ENCODE measurements at regions not wholly inside any gene's neighbourhood (a gene's known extent, or its start where the extent isn't known, plus 50 kb on each side); places are given as distances from the start of the nearest gene placed in this dataset.
"Not testable (repeated sequence)": the region's sequence is repeated elsewhere in the genome, so short reads cannot be mapped to it uniquely, and the experiment has no call there.

- H3K9me3 ChIP-seq, result no peaks in the 10 kb centered on the region
- no peaks in the 10 kb centered on the region for H3K9me3 Mint-ChIP-seq
- H3K4me3 Mint-ChIP-seq, result no peak overlapping the region
- H3K36me3 Mint-ChIP-seq, result peaks cover 20% of the 10 kb centered on the region
- no peaks in the 10 kb centered on the region for H3K27me3 Mint-ChIP-seq
- no peak for DNase-seq
- H3K27me3 ChIP-seq (replicated peaks in 1 of 2; ENCODE audit: control insufficient read depth in 2 of 2, extremely low read depth in 1 of 2, insufficient read depth in 2 of 2, low read length in 1 of 2), result no peaks in the 10 kb centered on the region
- no CpG with 5 or more reads among the region's 3 CpGs for WGBS (ENCODE audit: insufficient coverage)
- no peaks in the 10 kb centered on the region for H3K36me3 ChIP-seq (ENCODE audit: control insufficient read depth in 2 of 2, extremely low read depth in 1 of 2, insufficient read depth in 1 of 2, low read length in 1 of 2)
- no peak overlapping the region for H3K27ac Mint-ChIP-seq
- ChIA-PET CTCF (no interaction called here), POLR2A (no interaction called here)
- no peak overlapping the region for H3K4me3 ChIP-seq (ENCODE audit: control insufficient read depth in 1 of 2, extremely low read depth in 1 of 2, low read length in 1 of 2)
- no peak for ATAC-seq (replicated peaks in 1 of 4)
- no peaks in the 10 kb centered on the region for H3K4me1 ChIP-seq (ENCODE audit: control insufficient read depth in 1 of 2, extremely low read depth in 1 of 2, insufficient read depth in 2 of 2, low read length in 2 of 2)
- H3K27ac ChIP-seq (ENCODE audit: low read length), result no peak overlapping the region
- no peaks in the 10 kb centered on the region for H3K4me1 Mint-ChIP-seq
Measured at GRCh38 chrY:13869611-13870010, 116.7 kb downstream of the VCY start.

GRCh38 chrY:13871426-13871825 lies 114.8 kb downstream of the VCY start:
- no peak overlapping the region for H3K27ac ChIP-seq (ENCODE audit: low read length)
- DNase-seq (no peak), ATAC-seq (replicated peaks in 1 of 4) (no peak)
- H3K27me3 Mint-ChIP-seq, result no peaks in the 10 kb centered on the region
- POLR2A ChIA-PET, result no interaction called here
- H3K4me1 ChIP-seq (ENCODE audit: control insufficient read depth in 1 of 2, extremely low read depth in 1 of 2, insufficient read depth in 2 of 2, low read length in 2 of 2), result no peaks in the 10 kb centered on the region
- CTCF ChIA-PET, result no interaction called here
- no peaks in the 10 kb centered on the region for H3K36me3 ChIP-seq (ENCODE audit: control insufficient read depth in 2 of 2, extremely low read depth in 1 of 2, insufficient read depth in 1 of 2, low read length in 1 of 2)
- H3K4me3 ChIP-seq (ENCODE audit: control insufficient read depth in 1 of 2, extremely low read depth in 1 of 2, low read length in 1 of 2), result no peak overlapping the region
- no CpG with 5 or more reads among the region's 5 CpGs for WGBS (ENCODE audit: insufficient coverage)
- no peaks in the 10 kb centered on the region for H3K4me1 Mint-ChIP-seq
- no peaks in the 10 kb centered on the region for H3K9me3 ChIP-seq
- H3K27ac Mint-ChIP-seq, result no peak overlapping the region
- no peaks in the 10 kb centered on the region for H3K9me3 Mint-ChIP-seq
- H3K4me3 Mint-ChIP-seq, result no peak overlapping the region
- H3K27me3 ChIP-seq (replicated peaks in 1 of 2; ENCODE audit: control insufficient read depth in 2 of 2, extremely low read depth in 1 of 2, insufficient read depth in 2 of 2, low read length in 1 of 2), result no peaks in the 10 kb centered on the region
- peaks cover 24% of the 10 kb centered on the region for H3K36me3 Mint-ChIP-seq

- DNase-seq (no peak), ATAC-seq (replicated peaks in 1 of 4) (no peak)
- Histone ChIP-seq H3K27ac (ENCODE audit: low read length) (no peak overlapping the region), H3K36me3 (ENCODE audit: control insufficient read depth in 2 of 2, extremely low read depth in 1 of 2, insufficient read depth in 1 of 2, low read length in 1 of 2) (no peaks in the 10 kb centered on the region), H3K9me3 (no peaks in the 10 kb centered on the region), H3K27me3 (replicated peaks in 1 of 2; ENCODE audit: control insufficient read depth in 2 of 2, extremely low read depth in 1 of 2, insufficient read depth in 2 of 2, low read length in 1 of 2) (no peaks in the 10 kb centered on the region), H3K4me3 (ENCODE audit: control insufficient read depth in 1 of 2, extremely low read depth in 1 of 2, low read length in 1 of 2) (no peak overlapping the region), H3K4me1 (ENCODE audit: control insufficient read depth in 1 of 2, extremely low read depth in 1 of 2, insufficient read depth in 2 of 2, low read length in 2 of 2) (no peaks in the 10 kb centered on the region)
- CTCF ChIA-PET, result no interaction called here
- Mint-ChIP-seq H3K4me1 (no peaks in the 10 kb centered on the region), H3K4me3 (no peak overlapping the region), H3K9me3 (no peaks in the 10 kb centered on the region), H3K27ac (no peak overlapping the region), H3K27me3 (no peaks in the 10 kb centered on the region), H3K36me3 (peaks cover 22% of the 10 kb centered on the region)
- POLR2A ChIA-PET, result no interaction called here
- WGBS (ENCODE audit: insufficient coverage), result 80% methylated on average over 1 of the region's 2 CpGs
Measured at GRCh38 chrY:13872696-13873095, 113.6 kb downstream of the VCY start.

GRCh38 chrY:13878506-13878905 lies 107.8 kb downstream of the VCY start:
- Mint-ChIP-seq H3K36me3 (peaks cover 16% of the 10 kb centered on the region), H3K27ac (no peak overlapping the region), H3K4me3 (no peak overlapping the region), H3K9me3 (no peaks in the 10 kb centered on the region), H3K27me3 (no peaks in the 10 kb centered on the region), H3K4me1 (no peaks in the 10 kb centered on the region)
- no peak for ATAC-seq (replicated peaks in 1 of 4)
- H3K4me3 ChIP-seq (ENCODE audit: control insufficient read depth in 1 of 2, extremely low read depth in 1 of 2, low read length in 1 of 2), result no peak overlapping the region
- no CpG with 5 or more reads among the region's 2 CpGs for WGBS (ENCODE audit: insufficient coverage)
- H3K27me3 ChIP-seq (replicated peaks in 1 of 2; ENCODE audit: control insufficient read depth in 2 of 2, extremely low read depth in 1 of 2, insufficient read depth in 2 of 2, low read length in 1 of 2), result no peaks in the 10 kb centered on the region
- no peaks in the 10 kb centered on the region for H3K9me3 ChIP-seq
- H3K27ac ChIP-seq (ENCODE audit: low read length), result no peak overlapping the region
- DNase-seq, result no peak
- H3K36me3 ChIP-seq (ENCODE audit: control insufficient read depth in 2 of 2, extremely low read depth in 1 of 2, insufficient read depth in 1 of 2, low read length in 1 of 2), result no peaks in the 10 kb centered on the region
- ChIA-PET POLR2A (no interaction called here), CTCF (no interaction called here)
- no peaks in the 10 kb centered on the region for H3K4me1 ChIP-seq (ENCODE audit: control insufficient read depth in 1 of 2, extremely low read depth in 1 of 2, insufficient read depth in 2 of 2, low read length in 2 of 2)

GRCh38 chrY:13881096-13881495 lies 105.2 kb downstream of the VCY start:
- no peak for DNase-seq
- no CpG with 5 or more reads among the region's 2 CpGs for whole genome bisulfite sequencing (ENCODE audit: insufficient coverage)
- H3K9me3 ChIP-seq, result no peaks in the 10 kb centered on the region
- Mint-ChIP-seq H3K27ac (no peak overlapping the region), H3K9me3 (peaks cover 0 to 4% (median 0%) of the 10 kb centered on the region in 3 donors), H3K4me3 (no peak overlapping the region), H3K36me3 (peaks cover 8% of the 10 kb centered on the region), H3K4me1 (no peaks in the 10 kb centered on the region), H3K27me3 (no peaks in the 10 kb centered on the region)
- CTCF ChIA-PET, result no interaction called here
- H3K4me3 ChIP-seq (ENCODE audit: control insufficient read depth in 1 of 2, extremely low read depth in 1 of 2, low read length in 1 of 2), result no peak overlapping the region
- no peaks in the 10 kb centered on the region for H3K4me1 ChIP-seq (ENCODE audit: control insufficient read depth in 1 of 2, extremely low read depth in 1 of 2, insufficient read depth in 2 of 2, low read length in 2 of 2)
- POLR2A ChIA-PET, result no interaction called here
- ATAC-seq (replicated peaks in 1 of 4), result no peak
- no peaks in the 10 kb centered on the region for H3K27me3 ChIP-seq (replicated peaks in 1 of 2; ENCODE audit: control insufficient read depth in 2 of 2, extremely low read depth in 1 of 2, insufficient read depth in 2 of 2, low read length in 1 of 2)
- no peaks in the 10 kb centered on the region for H3K36me3 ChIP-seq (ENCODE audit: control insufficient read depth in 2 of 2, extremely low read depth in 1 of 2, insufficient read depth in 1 of 2, low read length in 1 of 2)
- H3K27ac ChIP-seq (ENCODE audit: low read length), result no peak overlapping the region

- H3K4me1 ChIP-seq (ENCODE audit: control insufficient read depth in 1 of 2, extremely low read depth in 1 of 2, insufficient read depth in 2 of 2, low read length in 2 of 2), result no peaks in the 10 kb centered on the region
- ATAC-seq (replicated peaks in 1 of 4) (no peak), DNase-seq (no peak)
- Mint-ChIP-seq H3K27me3 (no peaks in the 10 kb centered on the region), H3K36me3 (peaks cover 2% of the 10 kb centered on the region), H3K4me1 (no peaks in the 10 kb centered on the region), H3K9me3 (peaks cover 0 to 4% (median 0%) of the 10 kb centered on the region in 3 donors), H3K27ac (no peak overlapping the region), H3K4me3 (no peak overlapping the region)
- POLR2A ChIA-PET, result no interaction called here
- CTCF ChIA-PET, result no interaction called here
- WGBS (ENCODE audit: insufficient coverage), result no CpG with 5 or more reads among the region's 5 CpGs
- no peak overlapping the region for H3K4me3 ChIP-seq (ENCODE audit: control insufficient read depth in 1 of 2, extremely low read depth in 1 of 2, low read length in 1 of 2)
- H3K27me3 ChIP-seq (replicated peaks in 1 of 2; ENCODE audit: control insufficient read depth in 2 of 2, extremely low read depth in 1 of 2, insufficient read depth in 2 of 2, low read length in 1 of 2), result no peaks in the 10 kb centered on the region
- H3K27ac ChIP-seq (ENCODE audit: low read length), result no peak overlapping the region
- H3K36me3 ChIP-seq (ENCODE audit: control insufficient read depth in 2 of 2, extremely low read depth in 1 of 2, insufficient read depth in 1 of 2, low read length in 1 of 2), result no peaks in the 10 kb centered on the region
- H3K9me3 ChIP-seq, result no peaks in the 10 kb centered on the region
Measured at GRCh38 chrY:13882829-13883228, 103.4 kb downstream of the VCY start.

- H3K27ac Mint-ChIP-seq; H3K4me1 Mint-ChIP-seq; H3K4me1 ChIP-seq (ENCODE audit: control insufficient read depth in 1 of 2, extremely low read depth in 1 of 2, insufficient read depth in 2 of 2, low read length in 2 of 2); H3K27me3 ChIP-seq (replicated peaks in 1 of 2; ENCODE audit: control insufficient read depth in 2 of 2, extremely low read depth in 1 of 2, insufficient read depth in 2 of 2, low read length in 1 of 2); H3K9me3 Mint-ChIP-seq; H3K4me3 Mint-ChIP-seq; CTCF ChIA-PET; H3K27me3 Mint-ChIP-seq; POLR2A ChIA-PET; H3K27ac ChIP-seq (ENCODE audit: low read length); ATAC-seq (replicated peaks in 1 of 4); DNase-seq; H3K36me3 ChIP-seq (ENCODE audit: control insufficient read depth in 2 of 2, extremely low read depth in 1 of 2, insufficient read depth in 1 of 2, low read length in 1 of 2); H3K9me3 ChIP-seq; H3K4me3 ChIP-seq (ENCODE audit: control insufficient read depth in 1 of 2, extremely low read depth in 1 of 2, low read length in 1 of 2): not testable (repeated sequence)
- WGBS (ENCODE audit: insufficient coverage), result no CpG with 5 or more reads among the region's 2 CpGs
- peaks cover 36% of the 10 kb centered on the region for H3K36me3 Mint-ChIP-seq
Measured at GRCh38 chrY:13894028-13894427, 92.2 kb downstream of the VCY start.
